Activated CD8-positive, alpha-beta T cell treated with anti-CD3 and anti-CD28 coated beads, Interleukin-2, amount 10 ng/mL, durations not matched to agents 7 days and 5 days (primary cell): ENCODE measurements at regions not wholly inside any gene's neighbourhood (a gene's known extent, or its start where the extent isn't known, plus 50 kb on each side); places are given as distances from the start of the nearest gene placed in this dataset.
"Not testable (repeated sequence)": the region's sequence is repeated elsewhere in the genome, so short reads cannot be mapped to it uniquely, and the experiment has no call there.

Experiments
- ATAC-seq: fragments of 150-1000 bp; cut with Tn5 transposase; one replicate; pipeline ENCODE4 v1.10.0; 2021; ENCODE audit warnings: moderate library complexity
- CTCF ChIA-PET: fragments of 350-600 bp; sonication (Branson Sonifier 250); formaldehyde crosslinking; loops from one replicate; lab custom pipeline; 2021; ENCODE audit warnings: antibody characterized with exemption; lab: Charles Lee
- POLR2A ChIA-PET: fragments of 350-600 bp; sonication (Branson Sonifier 250); formaldehyde crosslinking; loops from one replicate; lab custom pipeline; 2021; ENCODE audit warnings: antibody characterized with exemption; lab: Charles Lee
- DNase-seq: peaks from one replicate; pipeline ENCODE4 v3.0.0-alpha.2; 2020
- H3K27ac Mint-ChIP-seq: one replicate; pipeline ENCODE4 v1.8.0; 2021; ENCODE audit warnings: mild to moderate bottlenecking, mixed read lengths
- H3K27me3 Mint-ChIP-seq: one replicate; pipeline ENCODE4 v1.8.0; 2021; ENCODE audit warnings: low read depth, mixed read lengths
- H3K36me3 Mint-ChIP-seq: one replicate; pipeline ENCODE4 v1.8.0; 2021; ENCODE audit warnings: low read depth, mixed read lengths
- H3K4me1 Mint-ChIP-seq: one replicate; pipeline ENCODE4 v1.8.0; 2021; ENCODE audit warnings: low read depth, mixed read lengths
- H3K4me3 Mint-ChIP-seq: one replicate; pipeline ENCODE4 v1.8.0; 2021; ENCODE audit warnings: mild to moderate bottlenecking, mixed read lengths
- H3K9me3 Mint-ChIP-seq: one replicate; pipeline ENCODE4 v1.8.0; 2022; ENCODE audit warnings: mixed read lengths; ENCODE audit not compliant: insufficient read depth

- no peak for ATAC-seq
- no peak for DNase-seq
- Mint-ChIP-seq H3K27ac (no peak overlapping the region), H3K36me3 (no peaks in the 10 kb centered on the region), H3K27me3 (no peaks in the 10 kb centered on the region), H3K4me1 (no peaks in the 10 kb centered on the region), H3K4me3 (no peak overlapping the region), H3K9me3 (peaks cover 15% of the 10 kb centered on the region)
- POLR2A ChIA-PET = no interaction called here
- CTCF ChIA-PET = no interaction called here
Observed at GRCh38 chr7:68820321-68820720, 778.0 kb upstream of the AUTS2 start.

GRCh38 chr7:68821846-68822245 is 776.4 kb upstream of the AUTS2 start:
- Mint-ChIP-seq H3K4me1 (no peaks in the 10 kb centered on the region), H3K27ac (no peak overlapping the region), H3K4me3 (no peak overlapping the region), H3K36me3 (no peaks in the 10 kb centered on the region), H3K9me3 (peaks cover 20% of the 10 kb centered on the region), H3K27me3 (no peaks in the 10 kb centered on the region)
- DNase-seq (no peak), ATAC-seq (no peak)
- POLR2A ChIA-PET = no interaction called here
- CTCF ChIA-PET = no interaction called here

DNA sequence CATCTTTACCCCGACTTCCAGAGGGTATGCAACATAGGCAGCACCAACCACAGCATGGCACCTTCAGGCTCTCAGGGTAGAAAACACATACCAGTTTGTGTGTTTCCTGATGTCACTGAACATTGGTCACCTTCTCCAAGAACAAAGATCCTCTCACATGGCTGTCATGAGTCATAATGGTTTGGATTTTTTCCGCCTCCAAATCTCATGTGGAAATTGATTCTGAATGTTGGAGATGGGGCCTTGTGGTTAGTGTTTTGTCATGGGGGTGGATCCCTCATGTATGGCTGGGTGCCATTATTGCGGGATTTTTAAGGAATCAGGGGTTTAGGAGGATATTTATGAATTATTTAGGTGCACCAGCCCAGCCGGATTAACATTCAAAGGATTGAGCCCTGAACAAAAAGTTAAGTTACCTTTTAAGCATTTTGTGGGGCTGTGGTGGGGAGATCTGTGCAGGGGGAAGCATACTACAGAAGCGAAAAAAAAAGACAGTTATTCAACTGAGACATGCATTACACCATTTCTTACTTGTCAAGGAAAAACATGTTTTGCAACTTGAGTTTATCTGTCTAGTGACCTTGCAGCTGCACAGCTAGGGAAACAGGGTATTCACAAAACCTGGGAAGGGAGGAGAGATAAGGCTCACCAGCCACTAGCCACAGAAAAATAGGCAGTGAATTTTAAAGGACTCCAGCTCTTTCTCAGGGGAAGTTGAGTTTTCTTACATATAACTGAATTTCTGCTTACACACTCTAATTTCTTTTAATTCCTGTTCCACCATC is 774.1 kb upstream of the AUTS2 start:
- H3K36me3 Mint-ChIP-seq = no peaks in the 10 kb centered on the region
- H3K9me3 Mint-ChIP-seq = peaks cover 27% of the 10 kb centered on the region
- no peaks in the 10 kb centered on the region for H3K4me1 Mint-ChIP-seq
- H3K4me3 Mint-ChIP-seq = no peak overlapping the region
- H3K27ac Mint-ChIP-seq = no peak overlapping the region
- ATAC-seq (no peak), DNase-seq (no peak)
- ChIA-PET POLR2A (no interaction called here), CTCF (no interaction called here)
- no peaks in the 10 kb centered on the region for H3K27me3 Mint-ChIP-seq

DNA sequence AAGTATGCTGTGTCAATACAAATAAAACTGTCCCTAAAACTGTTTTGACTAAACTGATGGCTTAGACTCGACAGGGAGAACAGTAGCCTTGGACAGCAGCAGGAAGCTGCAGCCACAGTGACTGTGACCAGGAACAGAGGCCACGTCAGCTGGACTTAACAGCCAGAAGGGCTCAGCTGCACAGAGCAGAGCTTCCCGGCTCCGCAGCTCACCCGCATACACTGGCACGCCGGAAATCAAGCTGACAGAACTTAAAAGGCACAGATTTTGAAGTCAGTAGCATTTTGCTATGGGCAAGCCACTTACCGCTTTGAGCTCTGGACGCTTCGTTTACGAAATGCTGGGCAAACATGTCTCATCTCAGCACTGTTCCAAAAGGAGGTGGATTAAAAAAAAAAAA is 769.7 kb upstream of the AUTS2 start:
- no peak for DNase-seq
- ATAC-seq = no peak
- Mint-ChIP-seq H3K9me3 (peaks cover 32% of the 10 kb centered on the region), H3K4me1 (no peaks in the 10 kb centered on the region), H3K27me3 (no peaks in the 10 kb centered on the region), H3K4me3 (no peak overlapping the region), H3K27ac (no peak overlapping the region), H3K36me3 (no peaks in the 10 kb centered on the region)
- ChIA-PET CTCF (no interaction called here), POLR2A (no interaction called here)

DNA sequence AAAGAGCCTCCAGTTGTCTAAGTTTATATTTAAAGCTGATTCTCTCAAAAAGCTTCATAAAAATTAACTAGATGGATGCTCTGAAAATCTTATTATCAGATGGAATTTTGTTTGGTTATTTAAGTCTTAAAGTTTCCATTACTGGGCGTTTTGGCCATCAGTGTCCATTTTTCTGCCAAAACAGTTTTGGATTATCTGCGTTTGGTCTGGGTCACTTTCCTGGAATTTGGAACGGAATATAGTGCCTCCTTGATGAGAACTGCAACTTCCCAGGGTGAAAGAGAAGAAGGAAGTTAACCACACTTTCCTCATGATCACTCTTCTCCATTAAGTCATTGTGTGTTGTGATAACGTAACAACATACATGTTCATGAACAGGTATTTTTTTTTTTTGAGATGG is 764.9 kb upstream of the AUTS2 start:
- ChIA-PET POLR2A (no interaction called here), CTCF (no interaction called here)
- DNase-seq = no peak
- H3K4me1 Mint-ChIP-seq = no peaks in the 10 kb centered on the region
- H3K4me3 Mint-ChIP-seq = no peak overlapping the region
- no peak for ATAC-seq
- no peak overlapping the region for H3K27ac Mint-ChIP-seq
- no peaks in the 10 kb centered on the region for H3K27me3 Mint-ChIP-seq
- no peaks in the 10 kb centered on the region for H3K36me3 Mint-ChIP-seq
- peaks cover 26% of the 10 kb centered on the region for H3K9me3 Mint-ChIP-seq

DNA sequence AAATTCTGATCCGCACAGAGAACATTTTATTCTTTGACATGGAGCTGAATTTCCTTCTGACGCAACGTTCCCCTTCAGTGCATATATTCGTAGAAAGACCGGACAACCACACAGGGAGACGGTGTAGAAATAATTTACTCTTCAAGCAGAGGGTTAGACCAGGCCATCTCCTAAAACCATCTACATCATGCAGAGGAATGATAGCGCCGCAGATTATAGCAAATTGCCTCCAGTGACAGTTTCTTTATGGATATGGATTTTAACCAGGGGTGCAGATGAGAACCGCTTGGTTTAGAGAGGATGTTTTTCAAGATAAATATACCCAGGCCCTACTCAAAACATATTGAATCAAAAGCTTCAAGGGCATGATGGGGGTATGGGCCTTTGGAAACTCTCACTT is 759.3 kb upstream of the AUTS2 start:
- ATAC-seq (no peak), DNase-seq (no peak)
- CTCF ChIA-PET = no interaction called here
- Mint-ChIP-seq H3K36me3 (no peaks in the 10 kb centered on the region), H3K4me1 (no peaks in the 10 kb centered on the region), H3K4me3 (no peak overlapping the region), H3K27me3 (no peaks in the 10 kb centered on the region), H3K27ac (no peak overlapping the region), H3K9me3 (peaks cover 22% of the 10 kb centered on the region)
- POLR2A ChIA-PET = no interaction called here

GRCh38 chr7:68840991-68841390 is 757.3 kb upstream of the AUTS2 start:
- no peaks in the 10 kb centered on the region for H3K27me3 Mint-ChIP-seq
- no peak for DNase-seq
- no peaks in the 10 kb centered on the region for H3K4me1 Mint-ChIP-seq
- no peak overlapping the region for H3K27ac Mint-ChIP-seq
- POLR2A ChIA-PET = no interaction called here
- peaks cover 20% of the 10 kb centered on the region for H3K9me3 Mint-ChIP-seq
- no peak overlapping the region for H3K4me3 Mint-ChIP-seq
- CTCF ChIA-PET = no interaction called here
- H3K36me3 Mint-ChIP-seq = no peaks in the 10 kb centered on the region
- ATAC-seq = no peak

GRCh38 chr7:68843985-68844384 is 754.3 kb upstream of the AUTS2 start:
- H3K4me3 Mint-ChIP-seq, POLR2A ChIA-PET, CTCF ChIA-PET, ATAC-seq, DNase-seq, H3K36me3 Mint-ChIP-seq, H3K4me1 Mint-ChIP-seq, H3K27ac Mint-ChIP-seq, H3K27me3 Mint-ChIP-seq: not testable (repeated sequence)
- H3K9me3 Mint-ChIP-seq = peaks cover 27% of the 10 kb centered on the region

DNA sequence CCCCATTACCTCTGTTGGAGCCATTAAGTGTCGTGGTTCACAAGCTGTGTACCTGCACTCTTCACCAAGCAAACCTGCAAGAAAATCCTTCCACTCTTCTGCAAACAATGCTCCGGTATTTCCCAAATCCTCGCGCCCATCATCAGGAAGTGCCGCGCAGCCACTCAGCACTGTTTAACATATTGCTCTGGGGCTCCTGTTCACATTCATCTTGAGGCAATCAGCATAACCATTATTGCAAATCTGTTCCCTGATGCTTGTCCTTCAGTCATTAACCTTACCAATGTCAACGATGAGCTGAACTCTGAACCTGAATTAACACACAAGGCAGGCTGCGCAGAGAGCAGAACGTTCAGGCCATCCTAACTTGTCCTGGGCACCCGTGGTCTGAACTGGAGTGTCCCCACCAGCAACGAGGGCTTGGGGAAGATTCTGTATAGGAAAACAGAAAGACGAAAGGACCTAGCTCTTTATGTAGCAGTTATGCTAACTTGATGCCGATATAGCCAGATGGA is 751.4 kb upstream of the AUTS2 start:
- no peaks in the 10 kb centered on the region for H3K36me3 Mint-ChIP-seq
- POLR2A ChIA-PET = no interaction called here
- DNase-seq (no peak), ATAC-seq (no peak)
- no peak overlapping the region for H3K27ac Mint-ChIP-seq
- CTCF ChIA-PET = no interaction called here
- H3K4me1 Mint-ChIP-seq = no peaks in the 10 kb centered on the region
- H3K9me3 Mint-ChIP-seq = peaks cover 27% of the 10 kb centered on the region
- H3K4me3 Mint-ChIP-seq = no peak overlapping the region
- no peaks in the 10 kb centered on the region for H3K27me3 Mint-ChIP-seq

DNA sequence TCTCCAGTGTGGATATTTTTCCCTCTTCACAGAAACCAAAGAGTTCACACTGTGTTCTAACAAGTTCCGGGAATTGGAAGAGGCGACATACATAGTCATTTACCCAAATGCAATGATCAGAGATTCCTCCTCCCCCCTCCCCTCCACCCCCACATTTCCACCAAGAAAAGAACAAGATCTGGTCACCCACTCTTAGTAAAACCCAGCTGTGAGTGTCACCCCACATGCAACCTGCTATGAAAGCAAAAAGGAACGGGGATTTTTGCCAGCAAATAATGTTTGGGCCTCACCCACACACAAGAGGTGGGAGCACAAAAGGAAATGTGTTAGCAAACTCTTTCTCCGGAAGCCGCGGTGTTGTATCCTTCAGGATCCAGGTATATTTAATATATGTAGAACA is 745.0 kb upstream of the AUTS2 start:
- no peaks in the 10 kb centered on the region for H3K4me1 Mint-ChIP-seq
- H3K27me3 Mint-ChIP-seq = no peaks in the 10 kb centered on the region
- ChIA-PET POLR2A (no interaction called here), CTCF (no interaction called here)
- H3K4me3 Mint-ChIP-seq = no peak overlapping the region
- H3K9me3 Mint-ChIP-seq = peaks cover 4% of the 10 kb centered on the region
- ATAC-seq = no peak
- DNase-seq = no peak
- no peaks in the 10 kb centered on the region for H3K36me3 Mint-ChIP-seq
- no peak overlapping the region for H3K27ac Mint-ChIP-seq

- no peaks in the 10 kb centered on the region for H3K27me3 Mint-ChIP-seq
- H3K4me3 Mint-ChIP-seq = no peak overlapping the region
- H3K27ac Mint-ChIP-seq = no peak overlapping the region
- peaks cover 14% of the 10 kb centered on the region for H3K9me3 Mint-ChIP-seq
- ATAC-seq = no peak
- no peaks in the 10 kb centered on the region for H3K4me1 Mint-ChIP-seq
- POLR2A ChIA-PET = no interaction called here
- H3K36me3 Mint-ChIP-seq = no peaks in the 10 kb centered on the region
- CTCF ChIA-PET = no interaction called here
- DNase-seq = no peak
Observed at GRCh38 chr7:68857571-68857970, 740.7 kb upstream of the AUTS2 start.

GRCh38 chr7:68858497-68858896 is 739.8 kb upstream of the AUTS2 start:
- Mint-ChIP-seq H3K9me3 (peaks cover 18% of the 10 kb centered on the region), H3K4me1 (no peaks in the 10 kb centered on the region), H3K36me3 (no peaks in the 10 kb centered on the region), H3K4me3 (no peak overlapping the region), H3K27me3 (no peaks in the 10 kb centered on the region), H3K27ac (no peak overlapping the region)
- no peak for DNase-seq
- ChIA-PET POLR2A (no interaction called here), CTCF (no interaction called here)
- ATAC-seq = no peak

GRCh38 chr7:68861171-68861570 is 737.1 kb upstream of the AUTS2 start:
- Mint-ChIP-seq H3K27ac (no peak overlapping the region), H3K4me3 (no peak overlapping the region), H3K36me3 (no peaks in the 10 kb centered on the region), H3K27me3 (no peaks in the 10 kb centered on the region), H3K4me1 (no peaks in the 10 kb centered on the region), H3K9me3 (peaks cover 25% of the 10 kb centered on the region)
- ChIA-PET CTCF (no interaction called here), POLR2A (no interaction called here)
- ATAC-seq (no peak), DNase-seq (no peak)
